ENCODE measurements at regions not wholly inside any gene's neighbourhood (a gene's known extent, or its start where the extent isn't known, plus 50 kb on each side); places are given as distances from the start of the nearest gene placed in this dataset.

DNA sequence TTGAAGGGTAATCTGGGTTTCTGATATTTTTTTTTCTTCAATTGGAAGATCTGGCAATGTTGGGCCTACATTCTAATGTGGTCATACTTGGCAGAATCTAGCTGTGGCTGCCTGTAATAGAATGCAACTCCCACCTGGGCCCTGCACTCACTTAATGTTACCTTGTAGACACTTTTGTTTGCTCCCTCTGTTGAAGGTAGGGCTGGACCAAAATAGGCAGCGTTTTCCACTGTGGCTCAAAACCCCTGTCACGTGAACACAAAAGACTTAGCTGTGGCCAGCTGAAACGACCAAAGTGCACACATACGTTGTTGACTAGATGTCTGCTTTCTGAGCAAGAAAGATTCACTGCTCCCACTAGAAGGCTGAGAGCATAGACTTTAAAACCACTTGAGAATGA lies 117.6 kb upstream of the HMHB1 start:
- in situ Hi-C loops (cut with HindIII; ENCODE audit: low sequenced_read_pairs) = no loop called here

DNA sequence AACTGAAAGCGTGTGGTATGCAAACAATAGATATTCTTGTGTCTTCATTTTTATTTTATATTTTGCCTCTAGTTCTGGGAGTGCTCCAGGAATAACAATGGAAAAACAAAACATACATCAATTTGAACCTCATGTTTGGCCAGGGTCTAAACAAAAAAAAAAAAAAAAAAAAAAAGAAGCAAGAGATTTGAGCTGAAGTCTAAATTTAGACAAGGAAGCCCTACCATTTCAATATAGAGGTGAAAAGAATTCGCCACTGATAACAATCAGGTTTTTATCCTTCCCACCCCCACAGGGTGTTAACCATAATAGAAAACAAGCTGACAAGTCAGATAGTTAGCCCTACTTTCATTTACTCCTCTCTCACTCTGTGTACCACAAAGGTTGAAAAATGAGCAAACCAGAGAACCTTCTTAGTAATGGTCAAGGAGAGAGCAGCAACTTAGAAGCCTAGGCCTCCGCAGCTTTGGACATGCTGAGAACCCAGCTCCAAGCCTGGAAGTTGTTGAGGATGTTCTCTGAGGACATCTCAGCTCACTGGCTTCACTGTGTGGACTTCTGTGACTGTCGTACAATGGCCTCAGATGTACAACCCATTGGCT lies 118.2 kb upstream of the HMHB1 start:
- in situ Hi-C loops (cut with HindIII; ENCODE audit: low sequenced_read_pairs) = no loop called here

DNA sequence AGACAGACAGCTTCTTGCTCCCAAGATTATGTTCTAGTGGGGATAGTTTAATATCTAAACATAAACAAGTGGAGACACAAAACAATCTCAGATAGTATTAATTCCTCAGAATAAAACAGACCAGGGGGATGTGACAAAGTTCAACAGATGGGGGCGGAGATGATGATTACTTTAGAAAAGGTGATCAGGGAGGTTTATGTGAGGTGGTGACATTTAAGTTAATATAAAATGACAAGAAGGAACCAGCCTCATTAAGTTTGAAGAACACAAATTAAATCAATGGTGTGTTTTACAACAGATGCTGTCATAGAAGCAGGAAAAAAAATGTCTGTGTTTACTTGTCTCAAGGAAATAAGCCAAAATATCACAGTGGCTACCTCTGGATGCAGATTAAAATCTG lies 119.6 kb upstream of the HMHB1 start:
- in situ Hi-C loops (cut with HindIII; ENCODE audit: low sequenced_read_pairs) = no loop called here

DNA sequence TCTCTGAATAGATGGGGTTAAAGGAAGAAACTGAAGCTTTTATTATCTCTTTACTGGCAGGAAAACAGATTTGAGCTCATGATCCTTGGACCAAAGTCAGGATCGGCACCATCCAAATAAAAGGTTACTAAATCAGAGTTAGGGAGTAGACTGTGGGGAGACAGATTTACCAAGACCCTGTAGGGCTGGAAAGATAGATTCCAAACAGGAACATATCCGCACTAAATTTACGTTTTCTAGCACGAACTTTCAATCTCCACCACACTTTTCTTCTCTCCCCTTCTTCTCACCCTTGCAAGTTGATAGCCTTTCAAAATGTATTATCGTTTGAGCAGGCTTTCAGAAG lies 120.0 kb upstream of the HMHB1 start:
- in situ Hi-C loops (cut with HindIII; ENCODE audit: low sequenced_read_pairs) = no loop called here

DNA sequence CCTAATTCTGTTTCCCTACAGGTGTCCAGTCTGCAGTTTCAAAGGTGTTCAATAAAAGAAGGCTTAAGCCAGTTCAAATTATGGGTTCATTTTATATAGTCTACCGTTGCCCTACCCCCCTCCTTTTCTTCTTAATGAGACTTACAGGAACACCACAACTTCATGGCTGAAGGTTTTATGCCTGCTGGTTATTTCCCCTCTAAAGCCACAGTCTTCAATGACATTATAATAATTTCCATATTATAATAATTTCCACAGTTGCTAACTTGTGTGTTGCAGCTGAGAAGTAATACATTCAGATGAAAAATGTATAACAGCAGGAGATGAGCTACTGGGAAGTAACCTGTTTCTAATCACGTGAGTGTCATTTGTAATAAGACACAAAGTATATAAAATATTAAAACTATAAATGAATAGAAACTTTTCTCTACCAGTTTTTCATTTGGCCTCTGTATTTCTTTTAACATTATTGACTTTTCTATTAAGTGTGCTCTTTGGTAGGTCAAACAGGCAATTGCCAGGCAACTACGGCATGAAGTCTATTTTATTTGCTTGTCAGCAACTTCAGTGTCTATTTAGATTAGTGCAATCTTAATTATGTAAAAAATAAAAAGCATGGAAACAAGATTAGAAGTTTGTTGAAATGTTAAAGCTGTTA lies 120.5 kb upstream of the HMHB1 start:
- in situ Hi-C loops (cut with HindIII; ENCODE audit: low sequenced_read_pairs) = no loop called here

DNA sequence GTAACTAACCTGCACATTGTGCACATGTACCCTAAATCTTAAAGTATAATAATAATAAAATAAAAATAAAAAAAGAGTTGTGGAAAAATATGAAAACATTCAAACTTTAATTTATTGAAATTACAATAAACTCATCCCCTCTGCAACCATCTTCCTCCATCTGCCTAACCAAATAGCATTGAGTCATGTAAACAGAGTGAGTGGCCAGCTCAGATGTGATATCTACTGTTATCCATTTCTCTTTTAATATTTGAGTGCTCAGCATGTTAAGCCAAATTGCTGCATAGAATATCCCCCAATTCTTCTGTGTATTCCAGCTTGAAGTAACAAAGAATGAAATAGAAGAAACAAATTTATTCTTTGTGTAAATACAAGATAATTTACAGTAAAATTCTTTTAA lies 124.4 kb upstream of the HMHB1 start:
- in situ Hi-C loops (cut with HindIII; ENCODE audit: low sequenced_read_pairs) = no loop called here

DNA sequence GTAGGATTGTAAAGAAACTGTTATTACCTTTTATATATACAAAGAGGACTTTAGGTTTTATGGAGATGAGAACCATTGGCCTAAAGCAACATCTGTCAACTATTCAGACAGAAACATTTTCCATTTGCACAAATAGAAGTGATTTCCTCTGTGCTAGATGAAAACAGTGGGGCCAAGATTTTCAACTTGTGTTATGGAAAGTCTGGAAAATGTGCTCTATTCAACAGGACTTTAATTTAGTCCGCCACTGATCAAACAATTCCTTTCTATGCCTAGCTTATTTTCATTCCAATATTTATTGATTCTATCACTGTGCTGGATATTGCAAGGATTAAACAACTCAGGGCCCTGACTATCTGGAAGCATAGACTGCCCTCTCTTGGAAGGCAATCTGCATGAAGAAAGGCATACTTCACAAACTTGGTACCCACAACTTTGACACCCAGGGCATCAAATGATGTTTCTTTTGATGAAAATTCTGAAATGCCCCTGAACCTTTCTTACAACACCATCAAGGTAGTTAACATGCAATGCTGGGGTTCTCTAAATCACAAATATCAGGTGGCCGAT lies 126.6 kb upstream of the HMHB1 start:
- in situ Hi-C loops (cut with HindIII; ENCODE audit: low sequenced_read_pairs) = no loop called here

DNA sequence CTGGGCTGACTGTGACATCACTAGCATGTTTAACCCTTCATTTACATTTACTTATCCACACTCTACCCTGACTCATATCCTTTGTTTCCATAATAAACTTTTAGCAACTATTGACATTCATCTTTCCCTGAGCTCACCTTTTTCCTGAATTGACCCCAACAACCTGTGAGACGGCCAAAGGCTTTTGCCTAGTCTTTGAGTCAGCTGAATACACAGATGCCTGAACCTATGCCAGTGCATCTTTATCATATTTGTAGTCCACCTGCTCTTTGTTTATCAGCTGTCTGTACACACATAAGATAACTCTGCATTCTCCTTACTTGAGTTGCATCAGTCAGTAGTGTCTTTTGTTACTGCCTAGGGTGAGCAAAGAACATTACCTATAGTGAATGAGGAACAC lies 128.5 kb upstream of the HMHB1 start:
- in situ Hi-C loops (cut with HindIII; ENCODE audit: low sequenced_read_pairs) = no loop called here

DNA sequence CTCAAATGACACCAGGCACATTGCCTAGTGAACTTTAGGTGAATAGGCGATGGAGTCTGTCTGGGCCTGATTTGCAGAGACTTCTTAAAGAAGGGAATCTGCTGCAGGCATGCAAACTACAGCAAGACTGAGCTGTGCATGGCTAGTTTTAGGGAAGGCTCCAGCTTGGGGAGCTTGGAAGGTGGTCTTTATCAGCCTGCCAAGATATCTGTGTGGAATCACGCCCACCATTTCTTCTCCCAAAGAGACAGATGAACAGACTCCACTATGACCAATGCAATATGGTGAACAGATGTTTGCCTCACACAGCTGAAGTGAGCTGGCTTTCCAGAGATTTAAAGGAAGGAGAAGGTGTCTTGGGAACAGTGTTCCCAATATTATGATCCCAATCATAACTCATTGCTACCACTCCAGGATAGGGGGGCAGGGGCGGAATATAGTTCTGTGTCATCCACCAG lies 129.0 kb upstream of the HMHB1 start:
- in situ Hi-C loops (cut with HindIII; ENCODE audit: low sequenced_read_pairs) = no loop called here

DNA sequence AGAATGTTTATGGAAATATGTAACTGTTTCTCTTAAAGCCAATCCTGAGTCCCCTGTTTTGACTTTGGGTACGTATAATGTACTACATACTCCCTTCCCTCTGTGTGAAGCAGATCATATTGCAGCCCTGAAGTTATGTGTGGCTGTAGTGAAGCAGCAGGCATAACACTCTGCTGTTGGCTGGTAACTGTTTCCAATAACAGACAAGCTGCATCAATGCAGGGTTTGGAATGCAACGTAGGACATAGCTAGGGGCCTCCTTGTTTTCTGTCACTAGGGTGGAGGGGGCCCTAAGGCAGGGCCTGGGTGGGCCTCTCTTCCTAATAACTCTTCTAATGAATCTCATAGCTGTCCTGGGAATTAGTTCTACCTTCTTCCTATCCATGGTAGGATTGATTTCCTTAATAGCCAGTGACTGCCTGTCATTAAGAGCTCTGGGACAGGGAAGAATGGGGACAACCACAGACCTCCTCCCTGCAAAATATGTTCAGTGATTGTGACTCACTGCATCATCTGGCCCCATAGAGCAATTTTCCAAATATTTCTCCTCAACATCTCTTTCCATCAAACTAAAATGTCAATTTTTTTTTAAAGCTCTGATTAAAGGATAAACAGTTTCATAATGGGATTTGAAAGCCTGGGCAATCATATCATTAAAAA lies 129.6 kb upstream of the HMHB1 start:
- in situ Hi-C loops (cut with HindIII; ENCODE audit: low sequenced_read_pairs) = no loop called here

DNA sequence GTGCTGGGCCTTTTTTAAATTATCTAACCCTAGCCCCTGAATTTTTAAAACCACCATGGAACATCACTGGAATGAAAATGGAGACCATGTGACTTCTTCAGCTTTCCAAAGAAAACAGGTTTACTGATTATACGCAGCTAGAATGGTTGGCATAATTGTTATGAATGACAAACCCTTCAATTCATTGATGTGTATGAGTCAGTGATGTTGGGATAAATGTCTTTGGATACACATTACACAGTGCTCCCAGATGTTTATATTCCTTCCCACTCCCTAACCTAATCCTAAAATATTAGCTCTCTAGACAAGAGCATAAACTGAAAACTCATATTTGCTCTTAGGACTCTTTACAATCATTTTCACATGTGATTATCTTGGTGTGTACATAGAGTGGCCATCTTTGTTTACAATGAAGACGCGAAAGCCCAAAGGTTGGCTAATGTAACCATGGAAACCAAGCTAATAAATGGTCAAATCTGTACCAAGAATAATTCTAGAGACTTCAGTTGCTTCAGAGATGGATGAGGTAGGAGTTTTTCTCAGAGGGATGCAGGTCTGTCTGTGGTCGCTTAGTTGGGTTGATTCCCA lies 131.2 kb upstream of the HMHB1 start:
- in situ Hi-C loops (cut with HindIII; ENCODE audit: low sequenced_read_pairs) = no loop called here

DNA sequence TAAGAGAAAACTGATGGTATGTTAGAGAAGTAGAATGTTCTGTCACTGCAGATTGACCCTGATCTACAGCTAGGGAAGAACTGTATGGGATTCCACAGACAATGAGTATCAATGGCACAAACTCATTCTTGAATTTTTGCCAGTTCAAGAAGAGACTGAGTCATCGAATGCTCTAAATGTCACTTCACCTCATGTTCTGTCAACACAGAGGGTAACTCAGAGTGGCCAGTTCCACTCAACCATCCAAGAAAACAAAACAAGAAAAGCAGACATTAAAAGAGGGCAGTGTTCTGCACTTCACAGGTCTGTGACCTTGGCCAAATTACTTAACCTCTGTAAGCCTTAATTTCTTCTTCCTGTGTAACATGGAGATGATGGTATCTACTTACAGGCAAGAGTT lies 132.2 kb upstream of the HMHB1 start:
- in situ Hi-C loops (cut with HindIII; ENCODE audit: low sequenced_read_pairs) = no loop called here

DNA sequence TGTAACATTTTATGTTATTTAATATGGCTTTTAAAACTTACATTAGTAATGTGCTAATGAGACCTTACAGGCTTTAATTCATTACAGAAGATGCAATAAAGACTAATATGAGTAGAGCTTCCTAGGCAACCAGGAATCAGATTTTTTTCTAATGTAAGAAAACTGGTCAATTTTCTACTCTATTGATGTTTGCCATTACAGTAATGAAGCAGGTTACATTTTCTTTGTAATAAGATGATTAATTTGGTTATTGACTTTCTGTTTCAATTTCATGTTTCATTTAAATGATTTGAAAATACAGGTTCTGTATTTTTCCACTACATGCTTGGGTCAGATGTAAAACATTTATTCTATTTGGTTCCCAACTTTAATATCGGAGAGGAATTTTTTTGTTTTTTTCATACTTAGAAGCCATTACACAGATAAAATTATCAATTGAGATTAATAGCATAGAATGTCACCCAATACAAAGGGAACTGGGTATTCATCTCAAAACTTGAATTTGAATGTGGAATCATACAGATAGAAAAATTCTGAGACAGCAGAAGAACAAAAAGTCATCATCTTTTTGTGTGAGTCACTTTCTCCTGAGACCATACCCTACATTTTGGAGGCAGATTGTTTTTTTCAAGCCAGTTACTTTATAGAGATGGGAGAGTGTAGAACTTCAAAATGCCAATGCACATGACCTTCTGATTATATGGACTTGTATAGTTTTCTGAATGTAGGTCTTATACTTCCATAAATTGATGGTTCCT lies 133.6 kb upstream of the HMHB1 start:
- in situ Hi-C loops (cut with HindIII; ENCODE audit: low sequenced_read_pairs) = no loop called here

DNA sequence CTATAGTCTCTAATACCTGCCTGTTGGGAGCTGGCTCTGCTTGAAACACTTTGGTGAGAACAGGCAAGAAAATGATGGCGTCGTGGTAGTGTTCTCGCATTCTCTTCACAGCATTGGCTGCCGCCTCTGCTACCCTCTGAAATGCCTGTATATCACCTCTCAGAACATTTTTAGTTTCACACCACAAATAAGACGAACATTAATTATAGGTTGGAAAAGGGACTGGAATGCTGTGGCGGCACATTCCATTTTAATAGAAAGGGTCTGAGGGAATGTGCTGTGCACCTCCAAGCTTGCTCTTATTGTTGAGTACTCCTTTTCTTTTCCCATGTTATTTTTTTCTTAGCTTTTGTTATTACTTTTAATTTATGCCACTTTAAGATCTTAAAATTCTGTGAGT lies 134.6 kb upstream of the HMHB1 start:
- in situ Hi-C loops (cut with HindIII; ENCODE audit: low sequenced_read_pairs) = no loop called here

DNA sequence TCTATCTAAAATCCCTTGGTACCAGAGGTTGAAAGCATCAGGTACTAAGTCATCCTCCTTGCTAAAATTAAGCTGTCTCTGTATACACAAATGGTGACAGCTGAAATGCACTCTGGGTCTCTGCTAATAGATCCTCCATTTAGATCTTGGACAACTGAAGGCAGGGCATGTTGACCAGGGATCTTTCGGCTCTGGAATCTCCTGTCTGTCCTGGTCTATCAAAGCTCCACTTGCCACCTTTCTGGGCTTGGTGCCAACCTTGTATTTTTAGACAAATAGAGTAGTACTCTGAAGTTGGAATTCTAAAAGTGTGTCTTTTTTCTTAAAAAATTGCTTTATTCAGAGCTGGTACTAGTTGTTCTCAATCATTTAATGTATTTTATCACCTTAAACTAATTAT lies 135.2 kb upstream of the HMHB1 start:
- in situ Hi-C loops (cut with HindIII; ENCODE audit: low sequenced_read_pairs) = no loop called here

DNA sequence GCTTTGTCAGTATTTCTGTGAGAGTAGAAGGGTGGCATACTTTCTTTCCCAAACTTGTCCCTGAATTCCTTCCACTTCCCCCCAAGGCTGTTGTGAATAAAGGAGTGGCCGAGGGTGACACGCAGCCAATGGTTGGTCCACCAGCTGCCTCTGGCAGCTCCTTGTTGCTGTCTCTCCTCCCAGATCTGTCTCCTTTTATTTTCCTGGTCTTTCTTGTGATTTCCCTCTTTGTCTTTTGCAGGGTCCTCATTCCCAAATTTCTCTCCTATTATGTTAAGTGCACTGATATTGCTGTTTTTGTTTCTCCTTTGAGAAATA lies 137.5 kb upstream of the HMHB1 start:
- in situ Hi-C loops (cut with HindIII; ENCODE audit: low sequenced_read_pairs) = loop anchor here (5.0 kb wide), 1 partner anchor 107 kb away; no protein-coding TSS in a partner anchor

DNA sequence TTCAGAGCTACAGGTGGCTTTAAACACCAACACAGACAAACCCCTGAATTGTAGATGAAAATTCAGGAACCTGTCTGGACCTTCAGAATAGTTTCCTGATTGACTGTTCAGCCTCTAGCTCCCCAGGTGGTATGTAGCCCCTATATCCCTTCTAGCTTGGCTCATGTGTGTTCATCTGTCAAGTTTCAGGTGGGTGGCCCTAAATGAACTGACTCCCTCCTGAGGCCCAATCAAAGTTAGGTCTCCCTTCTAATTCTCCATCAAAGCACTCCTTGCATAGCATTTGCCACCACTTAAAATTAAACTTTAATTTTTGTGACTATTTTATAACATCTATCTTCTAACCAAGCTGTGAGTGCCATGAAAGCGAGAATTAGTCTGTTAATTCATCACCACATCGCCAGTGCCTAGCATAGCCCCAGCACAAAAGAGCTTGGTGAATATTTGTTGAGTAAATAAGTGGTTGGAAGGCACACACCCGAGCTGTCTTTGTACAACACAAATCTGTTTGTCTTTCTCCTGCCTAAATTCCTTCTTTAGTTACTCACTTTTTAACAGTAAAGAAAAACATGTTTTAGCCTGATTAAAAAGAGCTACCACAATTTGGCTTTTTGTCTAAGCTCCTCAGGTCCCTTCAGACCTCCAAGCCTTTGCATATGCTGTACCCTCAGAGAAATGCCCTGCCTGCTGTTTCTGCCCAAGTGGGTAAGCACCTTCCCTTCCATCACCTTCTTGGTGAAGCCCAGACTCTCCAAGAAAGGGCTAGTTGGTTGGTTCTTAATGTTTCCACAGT lies 138.1 kb upstream of the HMHB1 start:
- in situ Hi-C loops (cut with HindIII; ENCODE audit: low sequenced_read_pairs) = loop anchor here (5.0 kb wide), 1 partner anchor 107 kb away; no protein-coding TSS in a partner anchor

DNA sequence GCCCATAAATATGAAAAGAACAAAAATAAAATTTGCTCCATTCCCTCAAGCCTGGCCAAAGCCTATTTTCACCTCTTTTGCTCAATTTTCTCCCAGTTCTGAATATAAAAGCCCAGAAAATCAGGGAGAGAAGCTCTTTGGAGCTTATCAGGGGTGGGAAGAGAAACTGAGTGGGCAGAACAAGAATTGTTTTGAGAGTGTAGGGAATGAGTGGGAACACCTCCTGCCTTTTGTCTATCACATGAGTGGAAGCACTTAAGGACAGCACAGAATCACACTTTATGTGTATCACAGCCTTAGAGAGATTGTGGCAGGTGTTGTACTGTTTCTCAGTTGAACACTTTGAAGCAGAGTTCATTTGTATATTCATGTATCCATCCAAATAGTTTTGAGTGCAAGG lies 139.2 kb upstream of the HMHB1 start:
- in situ Hi-C loops (cut with HindIII; ENCODE audit: low sequenced_read_pairs) = loop anchor here (5.0 kb wide), 1 partner anchor 106 kb away; no protein-coding TSS in a partner anchor

DNA sequence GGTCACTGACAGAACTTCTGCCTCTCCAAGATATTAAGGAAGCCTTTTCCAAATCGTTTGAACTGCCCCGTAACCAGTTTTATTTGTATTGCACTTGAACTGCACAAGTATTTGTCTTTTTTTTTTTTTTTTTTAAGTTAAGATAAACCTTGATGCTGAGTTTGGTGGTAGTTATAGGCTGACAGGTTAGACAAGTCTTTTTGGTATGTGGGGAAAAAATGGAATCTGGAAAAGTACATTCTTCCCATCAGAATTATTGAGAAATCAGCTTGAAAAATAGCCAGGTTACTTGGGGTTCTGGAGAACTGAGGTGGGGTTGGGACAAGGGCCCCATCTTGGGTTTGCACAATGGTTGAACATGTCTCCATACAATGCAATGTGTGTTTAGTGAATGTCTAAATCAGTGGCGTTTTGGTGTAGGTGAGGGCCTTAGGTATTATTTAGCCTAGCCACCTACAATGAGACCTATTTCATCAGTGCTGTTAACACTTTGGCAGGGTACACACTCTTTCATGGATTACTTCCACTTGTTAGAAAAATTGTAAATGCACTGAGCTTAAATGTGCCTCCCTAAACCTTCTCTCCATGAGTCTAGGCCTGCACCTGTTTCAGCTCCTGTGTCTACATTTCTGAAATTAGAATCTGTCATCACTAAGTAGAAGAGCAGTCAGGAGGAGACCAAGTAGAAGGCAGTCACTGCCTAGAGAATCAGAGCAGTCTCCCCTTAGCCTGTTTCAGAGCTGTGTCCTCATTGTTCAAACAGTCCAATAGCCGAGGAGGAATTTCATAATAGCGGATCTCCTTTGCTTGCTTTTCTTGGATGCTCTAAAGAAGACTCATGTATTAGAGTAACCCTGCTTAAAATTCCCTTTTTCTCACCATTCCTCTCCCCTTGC lies 140.0 kb upstream of the HMHB1 start:
- in situ Hi-C loops (cut with HindIII; ENCODE audit: low sequenced_read_pairs) = loop anchor here (5.0 kb wide), 1 partner anchor 105 kb away; no protein-coding TSS in a partner anchor

All from DLD1 (cell line).